ENCODE measurements at regions not wholly inside any gene's neighbourhood (a gene's known extent, or its start where the extent isn't known, plus 50 kb on each side); places are given as distances from the start of the nearest gene placed in this dataset.

GRCh38 chr10:54961040-54961439 lies 160.0 kb upstream of the PCDH15 start:
- H3K9me3 ChIP-seq: no peaks in the 10 kb centered on the region
- H3K27me3 ChIP-seq (ENCODE audit: insufficient read depth in 3 of 3, low read length in 2 of 3): no peaks in the 10 kb centered on the region
- no peaks in the 10 kb centered on the region for H3K4me1 ChIP-seq
- no peak overlapping the region for H3K4me3 ChIP-seq
- H3K36me3 ChIP-seq (ENCODE audit: insufficient read depth in 1 of 2, low read depth in 1 of 2): no peaks in the 10 kb centered on the region
- DNase-seq (peak in 1 of 2 donors; percentile 7), ATAC-seq (no peak)
- WGBS, 3 donors: 88 to 93% (median 90%) methylated on average over 4 of the region's 4 CpGs
- H3K27ac ChIP-seq: no peak overlapping the region
- intact Hi-C loops (cut with DNase I): no loop called here
- TF ChIP-seq, protein P1, sequence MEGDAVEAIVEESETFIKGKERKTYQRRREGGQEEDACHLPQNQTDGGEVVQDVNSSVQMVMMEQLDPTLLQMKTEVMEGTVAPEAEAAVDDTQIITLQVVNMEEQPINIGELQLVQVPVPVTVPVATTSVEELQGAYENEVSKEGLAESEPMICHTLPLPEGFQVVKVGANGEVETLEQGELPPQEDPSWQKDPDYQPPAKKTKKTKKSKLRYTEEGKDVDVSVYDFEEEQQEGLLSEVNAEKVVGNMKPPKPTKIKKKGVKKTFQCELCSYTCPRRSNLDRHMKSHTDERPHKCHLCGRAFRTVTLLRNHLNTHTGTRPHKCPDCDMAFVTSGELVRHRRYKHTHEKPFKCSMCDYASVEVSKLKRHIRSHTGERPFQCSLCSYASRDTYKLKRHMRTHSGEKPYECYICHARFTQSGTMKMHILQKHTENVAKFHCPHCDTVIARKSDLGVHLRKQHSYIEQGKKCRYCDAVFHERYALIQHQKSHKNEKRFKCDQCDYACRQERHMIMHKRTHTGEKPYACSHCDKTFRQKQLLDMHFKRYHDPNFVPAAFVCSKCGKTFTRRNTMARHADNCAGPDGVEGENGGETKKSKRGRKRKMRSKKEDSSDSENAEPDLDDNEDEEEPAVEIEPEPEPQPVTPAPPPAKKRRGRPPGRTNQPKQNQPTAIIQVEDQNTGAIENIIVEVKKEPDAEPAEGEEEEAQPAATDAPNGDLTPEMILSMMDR (IDR thresholded peaks at IDR 0.05): no peak

- Histone ChIP-seq H3K4me1 (no peaks in the 10 kb centered on the region), H3K27ac (no peak overlapping the region), H3K27me3 (ENCODE audit: insufficient read depth in 3 of 3, low read length in 2 of 3) (no peaks in the 10 kb centered on the region), H3K9me3 (no peaks in the 10 kb centered on the region), H3K4me3 (no peak overlapping the region), H3K36me3 (ENCODE audit: insufficient read depth in 1 of 2, low read depth in 1 of 2) (no peaks in the 10 kb centered on the region)
- WGBS, 3 donors: 61 to 66% (median 61%) methylated on average over 1 of the region's 1 CpG
- intact Hi-C loops (cut with DNase I): no loop called here
- DNase-seq (no peak), ATAC-seq (no peak)
- TF ChIP-seq, protein P1 (IDR thresholded peaks at IDR 0.05): no peak
These were observed 157.8 kb upstream of the PCDH15 start for GRCh38 chr10:54958844-54959243.

GRCh38 chr10:54947605-54948004 lies 146.6 kb upstream of the PCDH15 start:
- Histone ChIP-seq H3K27me3 (ENCODE audit: insufficient read depth in 3 of 3, low read length in 2 of 3) (no peaks in the 10 kb centered on the region), H3K9me3 (no peaks in the 10 kb centered on the region), H3K27ac (no peak overlapping the region), H3K4me3 (no peak overlapping the region), H3K36me3 (ENCODE audit: insufficient read depth in 1 of 2, low read depth in 1 of 2) (no peaks in the 10 kb centered on the region), H3K4me1 (no peaks in the 10 kb centered on the region)
- no peak for ATAC-seq
- TF ChIP-seq, protein P1 (IDR thresholded peaks at IDR 0.05): no peak
- intact Hi-C loops (cut with DNase I): no loop called here
- DNase-seq: no peak

DNA sequence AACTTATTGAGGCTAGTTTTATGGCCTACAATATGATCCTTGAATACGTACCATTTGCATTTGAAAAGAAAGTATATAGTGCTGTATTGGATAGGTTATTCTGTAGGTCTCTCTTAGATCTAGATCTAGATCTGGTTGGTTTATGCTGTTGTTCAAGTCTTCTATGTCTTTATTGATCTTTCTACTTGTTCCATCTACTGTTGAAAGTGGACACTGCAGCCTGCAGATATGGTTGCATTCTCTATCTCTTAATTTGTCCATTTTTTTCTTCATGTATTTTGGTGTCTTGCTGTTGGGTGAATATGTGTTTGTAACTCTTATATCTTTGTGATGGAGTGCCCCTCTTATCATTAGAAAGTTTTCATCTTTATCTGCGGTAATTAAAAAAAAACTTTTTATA lies 139.4 kb upstream of the PCDH15 start:
- intact Hi-C loops (cut with DNase I): no loop called here
- 94 to 96% (median 96%) methylated on average over 2 of the region's 2 CpGs for WGBS, 3 donors
- TF ChIP-seq, protein P1 (IDR thresholded peaks at IDR 0.05): no peak
- DNase-seq (no peak), ATAC-seq (no peak)
- Histone ChIP-seq H3K36me3 (ENCODE audit: insufficient read depth in 1 of 2, low read depth in 1 of 2) (no peaks in the 10 kb centered on the region), H3K9me3 (no peaks in the 10 kb centered on the region), H3K4me3 (no peak overlapping the region), H3K27ac (no peak overlapping the region), H3K4me1 (no peaks in the 10 kb centered on the region), H3K27me3 (ENCODE audit: insufficient read depth in 3 of 3, low read length in 2 of 3) (no peaks in the 10 kb centered on the region)

GRCh38 chr10:54914049-54914448 lies 113.0 kb upstream of the PCDH15 start:
- H3K27me3 ChIP-seq (ENCODE audit: insufficient read depth in 3 of 3, low read length in 2 of 3): no peaks in the 10 kb centered on the region
- no peak for ATAC-seq
- WGBS, 3 donors: 0 to 25% (median 22%) methylated on average over 1 of the region's 1 CpG
- no peak overlapping the region for H3K27ac ChIP-seq
- no peak overlapping the region for H3K4me3 ChIP-seq
- H3K9me3 ChIP-seq: no peaks in the 10 kb centered on the region
- no peaks in the 10 kb centered on the region for H3K4me1 ChIP-seq
- DNase-seq: no peak
- TF ChIP-seq, protein P1 (IDR thresholded peaks at IDR 0.05): no peak
- no peaks in the 10 kb centered on the region for H3K36me3 ChIP-seq (ENCODE audit: insufficient read depth in 1 of 2, low read depth in 1 of 2)
- intact Hi-C loops (cut with DNase I): no loop called here

All from psoas muscle (tissue), 7 donors.